H9 (cell line): ENCODE measurements at regions not wholly inside any gene's neighbourhood (a gene's known extent, or its start where the extent isn't known, plus 50 kb on each side); places are given as distances from the start of the nearest gene placed in this dataset.

Source experiments
- DNase-seq: peaks from one replicate; pipeline ENCODE4 v3.0.0-alpha.2; 2017
- H2AFZ ChIP-seq: one replicate; pipeline ENCODE4 v1.6.1; 2013; ENCODE audit warnings: mild to moderate bottlenecking, low read length, control low read depth, moderate library complexity
- H2AK5ac ChIP-seq: 2 replicates; pipeline ENCODE4 v1.6.1; 2013; ENCODE audit warnings: low read length, control low read depth, mixed read lengths; ENCODE audit not compliant: insufficient read length
- H2BK120ac ChIP-seq: one replicate; pipeline ENCODE4 v1.6.1; 2013; ENCODE audit warnings: low read depth, mild to moderate bottlenecking, low read length, control low read depth, inconsistent platforms; ENCODE audit not compliant: poor library complexity, severe bottlenecking
- H2BK12ac ChIP-seq: 2 replicates; pipeline ENCODE4 v1.6.1; 2013; ENCODE audit warnings: low read length, control low read depth, mixed read lengths, low read depth; ENCODE audit not compliant: insufficient read length
- H2BK15ac ChIP-seq: 2 replicates; pipeline ENCODE4 v1.6.1; 2013; ENCODE audit warnings: low read depth, low read length, control low read depth
- H2BK20ac ChIP-seq: one replicate; pipeline ENCODE4 v1.6.1; 2013; ENCODE audit warnings: low read depth, mild to moderate bottlenecking, low read length, control low read depth, inconsistent platforms; ENCODE audit not compliant: poor library complexity, severe bottlenecking
- H2BK5ac ChIP-seq: 2 replicates; pipeline ENCODE4 v1.6.1; 2013; ENCODE audit warnings: low read length, control low read depth, mixed read lengths; ENCODE audit not compliant: insufficient read length
- H3K14ac ChIP-seq: 2 replicates; pipeline ENCODE4 v1.6.1; 2013; ENCODE audit warnings: low read length, control low read depth; ENCODE audit not compliant: insufficient read depth
- H3K18ac ChIP-seq: 2 replicates; pipeline ENCODE4 v1.6.1; 2013; ENCODE audit warnings: low read depth, mild to moderate bottlenecking, mixed read lengths, low read length, control low read depth; ENCODE audit not compliant: insufficient read length
- H3K23ac ChIP-seq: 2 replicates; pipeline ENCODE4 v1.6.1; 2013; ENCODE audit warnings: low read length, control low read depth, mixed read lengths, low read depth; ENCODE audit not compliant: insufficient read length
- H3K23me2 ChIP-seq: 2 replicates; pipeline ENCODE4 v1.6.1; 2013; ENCODE audit warnings: low read depth, mild to moderate bottlenecking, mixed read lengths, low read length, control low read depth; ENCODE audit not compliant: insufficient read length, poor library complexity, severe bottlenecking
- H3K27ac ChIP-seq: 2 replicates; pipeline ENCODE4 v1.5.1; 2013; ENCODE audit warnings: low read length, control low read depth, mixed read lengths, low read depth; ENCODE audit not compliant: insufficient read length
- H3K27me3 ChIP-seq: 2 replicates; pipeline ENCODE4 v1.6.1; 2013; ENCODE audit warnings: low read length, control low read depth, inconsistent platforms; ENCODE audit not compliant: insufficient read depth
- H3K4ac ChIP-seq: 2 replicates; pipeline ENCODE4 v1.6.1; 2013; ENCODE audit warnings: low read depth, mild to moderate bottlenecking, control low read depth, inconsistent platforms, low read length, moderate library complexity
- H3K4me1 ChIP-seq: 2 replicates; pipeline ENCODE4 v1.6.1; 2013; ENCODE audit warnings: low read length, control low read depth, inconsistent platforms; ENCODE audit not compliant: insufficient read depth
- H3K4me2 ChIP-seq: 2 replicates; pipeline ENCODE4 v1.6.1; 2013; ENCODE audit warnings: low read length, control low read depth, mixed read lengths; ENCODE audit not compliant: insufficient read length, insufficient read depth
- H3K56ac ChIP-seq: 2 replicates; pipeline ENCODE4 v1.6.1; 2013; ENCODE audit warnings: low read depth, mild to moderate bottlenecking, mixed read lengths, low read length, control low read depth; ENCODE audit not compliant: insufficient read length
- H3K79me1 ChIP-seq: 2 replicates; pipeline ENCODE4 v1.6.1; 2013; ENCODE audit warnings: low read depth, mild to moderate bottlenecking, moderate library complexity, low read length, control low read depth, inconsistent platforms; ENCODE audit not compliant: insufficient read depth, poor library complexity, severe bottlenecking
- H3K79me2 ChIP-seq: 2 replicates; pipeline ENCODE4 v1.6.1; 2013; ENCODE audit warnings: low read length, control low read depth, inconsistent platforms; ENCODE audit not compliant: insufficient read depth
- H3K9ac ChIP-seq: 2 replicates; pipeline ENCODE4 v1.6.1; 2013; ENCODE audit warnings: low read length, control low read depth, mixed read lengths; ENCODE audit not compliant: insufficient read length; ENCODE audit errors: extremely low read depth
- H3K9me3 ChIP-seq: one replicate; pipeline ENCODE4 v1.6.1; 2013; ENCODE audit warnings: low read depth, low read length, inconsistent platforms; ENCODE audit not compliant: control insufficient read depth
- H3T11ph ChIP-seq: one replicate; pipeline ENCODE4 v1.6.1; 2013; ENCODE audit warnings: mild to moderate bottlenecking, low read length, control low read depth, inconsistent platforms
- H4K20me1 ChIP-seq: one replicate; pipeline ENCODE4 v1.6.1; 2013; ENCODE audit not compliant: control insufficient read depth, insufficient read length, insufficient read depth
- H4K5ac ChIP-seq: 2 replicates; pipeline ENCODE4 v1.6.1; 2013; ENCODE audit warnings: low read depth, mild to moderate bottlenecking, mixed read lengths, low read length, control low read depth; ENCODE audit not compliant: insufficient read length
- H4K8ac ChIP-seq: replicated peaks from 2 replicates; pipeline ENCODE4 v1.6.1; 2013; ENCODE audit warnings: low read length, control low read depth, mixed read lengths, low read depth; ENCODE audit not compliant: insufficient read length
- H4K91ac ChIP-seq: 2 replicates; pipeline ENCODE4 v1.6.1; 2013; ENCODE audit warnings: low read depth, mild to moderate bottlenecking, moderate library complexity, mixed read lengths, low read length, control low read depth; ENCODE audit not compliant: insufficient read length
- H3K27ac Mint-ChIP-seq, 3 experiments: 2 replicates in 2 of 3; 3 replicates in 1 of 3; pipeline ENCODE4 v1.8.0; 2020 to 2021; ENCODE audit warnings: mixed read lengths in 3 of 3, mild to moderate bottlenecking in 1 of 3, moderate library complexity in 1 of 3
- H3K27me3 Mint-ChIP-seq: 2 replicates; pipeline ENCODE4 v1.8.0; 2021; ENCODE audit warnings: low read depth, mild to moderate bottlenecking, moderate library complexity, mixed read lengths
- H3K36me3 Mint-ChIP-seq, 3 experiments: 2 replicates in 2 of 3; 3 replicates in 1 of 3; pipeline ENCODE4 v1.8.0; 2020 to 2021; ENCODE audit warnings: low read depth in 3 of 3, mixed read lengths in 3 of 3; ENCODE audit not compliant: insufficient read depth in 1 of 3
- H3K4me1 Mint-ChIP-seq, 2 experiments: 2 replicates each; pipeline ENCODE4 v1.8.0; 2020; ENCODE audit warnings: mixed read lengths in 2 of 2
- H3K4me3 Mint-ChIP-seq, 2 experiments: 2 replicates in 1 of 2; 3 replicates in 1 of 2; pipeline ENCODE4 v1.8.0; 2020 to 2021; ENCODE audit warnings: mild to moderate bottlenecking in 2 of 2, mixed read lengths in 2 of 2, moderate library complexity in 1 of 2
- H3K9me3 Mint-ChIP-seq, 2 experiments: 2 replicates in 1 of 2; 3 replicates in 1 of 2; pipeline ENCODE4 v1.8.0; 2020; ENCODE audit warnings: mild to moderate bottlenecking in 2 of 2, mixed read lengths in 2 of 2, moderate library complexity in 1 of 2
- WGBS: extraction: QIAGEN DNeasy Blood & Tissue Kit; methylation state at CpG from one replicate; pipeline ENCODE4 v1.1.7; 2013; ENCODE audit warnings: missing lambda C conversion rate, low lambda C conversion rate, mixed read lengths; ENCODE audit not compliant: insufficient read length; ENCODE audit errors: extremely low coverage; 5-methylcytosine and 5-hydroxymethylcytosine counted together
- TF ChIP-seq, protein P1 (sequence below): fragments of 200-600 bp; sonication (generic); conservative IDR thresholded peaks from 3 replicates; pipeline ENCODE4 v1.8.0; 2021; ENCODE audit warnings: antibody characterized with exemption, mild to moderate bottlenecking

DNA sequence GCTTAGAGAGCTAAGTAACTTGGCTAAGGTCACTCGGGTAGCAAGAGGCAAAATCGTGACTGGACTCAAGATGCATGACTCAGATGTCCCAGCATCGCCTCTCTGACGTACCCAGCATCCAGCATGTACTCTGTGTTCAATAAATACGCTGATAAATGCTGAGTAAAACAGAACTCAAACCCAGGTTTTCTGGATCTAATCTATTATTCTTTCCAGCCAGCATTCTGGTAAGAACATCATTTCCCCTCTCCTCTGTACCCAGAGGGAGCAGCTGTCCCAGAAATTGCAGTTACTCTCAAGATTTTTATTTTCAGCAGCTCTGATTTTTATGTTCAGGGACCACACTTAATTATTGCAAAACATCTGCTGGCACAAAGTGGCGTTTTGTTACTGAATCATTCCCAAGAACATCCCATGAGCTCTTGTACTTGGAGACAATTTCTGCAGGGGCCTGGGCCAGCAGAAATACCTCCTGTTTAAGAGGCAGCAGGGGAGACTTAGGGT, 249.0 kb downstream of the PRDM2 start:
- Histone ChIP-seq H2BK5ac (no peak overlapping the region), H3K56ac (no peak overlapping the region), H2AK5ac (no peak overlapping the region), H3K27ac (no peak overlapping the region), H3K18ac (no peak overlapping the region), H3K23me2 (no peaks in the 10 kb centered on the region), H3K14ac (no peak overlapping the region), H3K4ac (no peak overlapping the region), H4K8ac (no peak overlapping the region), H4K5ac (no peak overlapping the region), H4K20me1 (no peaks in the 10 kb centered on the region), H4K91ac (no peak overlapping the region), H3K79me1 (no peaks in the 10 kb centered on the region), H3K79me2 (no peaks in the 10 kb centered on the region), H3K23ac (no peak overlapping the region), H2BK120ac (no peak overlapping the region), H3K9ac (no peak overlapping the region), H3K9me3 (no peaks in the 10 kb centered on the region), H2BK12ac (no peak overlapping the region), H2BK15ac (no peak overlapping the region), H3K4me1 (no peaks in the 10 kb centered on the region), H2AFZ (no peak overlapping the region), H2BK20ac (no peak overlapping the region), H3K27me3 (no peaks in the 10 kb centered on the region), H3K4me2 (no peak overlapping the region), H3T11ph (no peak overlapping the region)
- Mint-ChIP-seq H3K27me3 (peaks cover 26% of the 10 kb centered on the region), H3K36me3 (no peaks in the 10 kb centered on the region), H3K27ac (no peak overlapping the region), H3K4me1 (peaks cover 30 to 32% of the 10 kb centered on the region in 2 experiments), H3K4me3 (no peak overlapping the region), H3K9me3 (no peaks in the 10 kb centered on the region)
- no peak for DNase-seq
- WGBS: no CpG with 5 or more reads among the region's 6 CpGs
- TF ChIP-seq, protein P1, sequence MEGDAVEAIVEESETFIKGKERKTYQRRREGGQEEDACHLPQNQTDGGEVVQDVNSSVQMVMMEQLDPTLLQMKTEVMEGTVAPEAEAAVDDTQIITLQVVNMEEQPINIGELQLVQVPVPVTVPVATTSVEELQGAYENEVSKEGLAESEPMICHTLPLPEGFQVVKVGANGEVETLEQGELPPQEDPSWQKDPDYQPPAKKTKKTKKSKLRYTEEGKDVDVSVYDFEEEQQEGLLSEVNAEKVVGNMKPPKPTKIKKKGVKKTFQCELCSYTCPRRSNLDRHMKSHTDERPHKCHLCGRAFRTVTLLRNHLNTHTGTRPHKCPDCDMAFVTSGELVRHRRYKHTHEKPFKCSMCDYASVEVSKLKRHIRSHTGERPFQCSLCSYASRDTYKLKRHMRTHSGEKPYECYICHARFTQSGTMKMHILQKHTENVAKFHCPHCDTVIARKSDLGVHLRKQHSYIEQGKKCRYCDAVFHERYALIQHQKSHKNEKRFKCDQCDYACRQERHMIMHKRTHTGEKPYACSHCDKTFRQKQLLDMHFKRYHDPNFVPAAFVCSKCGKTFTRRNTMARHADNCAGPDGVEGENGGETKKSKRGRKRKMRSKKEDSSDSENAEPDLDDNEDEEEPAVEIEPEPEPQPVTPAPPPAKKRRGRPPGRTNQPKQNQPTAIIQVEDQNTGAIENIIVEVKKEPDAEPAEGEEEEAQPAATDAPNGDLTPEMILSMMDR: no peak
